ENCODE measurements at regions not wholly inside any gene's neighbourhood (a gene's known extent, or its start where the extent isn't known, plus 50 kb on each side); places are given as distances from the start of the nearest gene placed in this dataset.

GRCh38 chr10:78764846-78765430 is 303.8 kb upstream of the ZMIZ1 start:
- no peak for TF ChIP-seq CTCF (IDR thresholded peaks at IDR 0.05; ENCODE audit: insufficient read depth, low read length, poor library complexity, severe bottlenecking)
- no peaks in the 10 kb centered on the region for H3K36me3 ChIP-seq (ENCODE audit: control insufficient read depth, insufficient read depth, low read length)
- no peak for DNase-seq (ENCODE audit: low read depth)
- H3K27me3 ChIP-seq (ENCODE audit: control insufficient read depth, insufficient read depth, low read length), result no peaks in the 10 kb centered on the region
- H3K4me3 ChIP-seq (ENCODE audit: low read depth, low read length), result no peak overlapping the region

- H3K36me3 ChIP-seq (ENCODE audit: control insufficient read depth, insufficient read depth, low read length), result no peaks in the 10 kb centered on the region
- H3K27me3 ChIP-seq (ENCODE audit: control insufficient read depth, insufficient read depth, low read length), result no peaks in the 10 kb centered on the region
- no peak overlapping the region for H3K4me3 ChIP-seq (ENCODE audit: low read depth, low read length)
- TF ChIP-seq CTCF (IDR thresholded peaks at IDR 0.05; ENCODE audit: insufficient read depth, low read length, poor library complexity, severe bottlenecking), result no peak
- no peak for DNase-seq (ENCODE audit: low read depth)
Measured at GRCh38 chr10:78765726-78766335, 302.9 kb upstream of the ZMIZ1 start.

GRCh38 chr10:78766603-78767002 is 302.2 kb upstream of the ZMIZ1 start:
- no peak for TF ChIP-seq CTCF (IDR thresholded peaks at IDR 0.05; ENCODE audit: insufficient read depth, low read length, poor library complexity, severe bottlenecking)

GRCh38 chr10:78768041-78768835 is 300.5 kb upstream of the ZMIZ1 start:
- no peaks in the 10 kb centered on the region for H3K36me3 ChIP-seq (ENCODE audit: control insufficient read depth, insufficient read depth, low read length)
- no peaks in the 10 kb centered on the region for H3K27me3 ChIP-seq (ENCODE audit: control insufficient read depth, insufficient read depth, low read length)
- TF ChIP-seq CTCF (IDR thresholded peaks at IDR 0.05; ENCODE audit: insufficient read depth, low read length, poor library complexity, severe bottlenecking), result no peak
- no peak for DNase-seq (ENCODE audit: low read depth)
- no peak overlapping the region for H3K4me3 ChIP-seq (ENCODE audit: low read depth, low read length)

More at GRCh38 chr10:78766603-78767002, 302.2 kb upstream of the ZMIZ1 start:
- Histone ChIP-seq H3K4me3 (ENCODE audit: low read depth, low read length) (no peak overlapping the region), H3K36me3 (ENCODE audit: control insufficient read depth, insufficient read depth, low read length) (no peaks in the 10 kb centered on the region), H3K27me3 (ENCODE audit: control insufficient read depth, insufficient read depth, low read length) (no peaks in the 10 kb centered on the region)
- DNase-seq (ENCODE audit: low read depth), result no peak

GRCh38 chr10:78768876-78769275 is 299.9 kb upstream of the ZMIZ1 start:
- no peak for DNase-seq (ENCODE audit: low read depth)
- Histone ChIP-seq H3K4me3 (ENCODE audit: low read depth, low read length) (no peak overlapping the region), H3K36me3 (ENCODE audit: control insufficient read depth, insufficient read depth, low read length) (no peaks in the 10 kb centered on the region), H3K27me3 (ENCODE audit: control insufficient read depth, insufficient read depth, low read length) (no peaks in the 10 kb centered on the region)
- TF ChIP-seq CTCF (IDR thresholded peaks at IDR 0.05; ENCODE audit: insufficient read depth, low read length, poor library complexity, severe bottlenecking), result no peak
